GM12878 (cell line): ENCODE measurements at regions not wholly inside any gene's neighbourhood (a gene's known extent, or its start where the extent isn't known, plus 50 kb on each side); places are given as distances from the start of the nearest gene placed in this dataset.

Experiments
- ATAC-seq: fragments of 200-7000 bp; cut with Tn5 transposase; 3 replicates; pipeline ENCODE4 v1.9.1; 2020; ENCODE audit warnings: mild to moderate bottlenecking, moderate library complexity
- BruUV-seq: library from RNA; stranded (reverse); fragments of 400-500 nt; replicated peaks from 2 replicates; lab custom pipeline; 2021; lab: Mats Ljungman, UMichigan
- CTCF ChIA-PET: fragments of 300-600 bp; sonication (Branson Sonifier 250); formaldehyde crosslinking; extraction: SDS; loops from one replicate; lab custom pipeline; 2021; ENCODE audit warnings: inconsistent platforms; lab: Yijun Ruan, JAX
- POLR2A ChIA-PET: fragments of 350-600 bp; formaldehyde crosslinking; extraction: SDS; loops from one replicate; lab custom pipeline; 2021; ENCODE audit warnings: inconsistent platforms; lab: Charles Lee
- RAD21 ChIA-PET: fragments of 300-600 bp; sonication (Branson Sonifier 250); formaldehyde crosslinking; loops from one replicate; lab custom pipeline; 2023; ENCODE audit warnings: antibody characterized with exemption; ENCODE audit not compliant: unreplicated experiment; lab: Charles Lee
- SMC1A ChIA-PET: fragments of 300-600 bp; sonication (Branson Sonifier 250); formaldehyde crosslinking; loops from one replicate; lab custom pipeline; 2023; ENCODE audit not compliant: unreplicated experiment, uncharacterized antibody; lab: Charles Lee
- DNase-seq: peaks from one replicate; pipeline ENCODE4 v3.0.0-alpha.2; 2011; ENCODE audit warnings: low read depth, low spot score
- FAIRE-seq: peaks from 3 replicates; lab custom pipeline; 2011; peaks lifted over from hg19 to GRCh38; lab: Jason Lieb, UNC
- H2AFZ ChIP-seq: 2 replicates; pipeline ENCODE4 v1.6.0; 2011; ENCODE audit warnings: low read depth, low read length, control low read depth; ENCODE audit not compliant: control insufficient read depth
- H3K27ac ChIP-seq: 2 replicates; pipeline ENCODE4 v1.5.1; 2011; ENCODE audit warnings: control low read depth; ENCODE audit not compliant: control insufficient read depth, insufficient read depth
- H3K27me3 ChIP-seq, 2 experiments: replicated peaks in 1 of 2; 2 replicates each; pipeline versions ENCODE4 v1.6.0 to v1.6.1; 2011; ENCODE audit warnings: low read length in 1 of 2; ENCODE audit not compliant: control insufficient read depth in 2 of 2, insufficient read depth in 2 of 2
- H3K36me3 ChIP-seq, 2 experiments: 2 replicates each; pipeline ENCODE4 v1.5.1; 2011; ENCODE audit warnings: low read length in 1 of 2; ENCODE audit not compliant: control insufficient read depth in 2 of 2, insufficient read depth in 2 of 2
- H3K4me1 ChIP-seq: 2 replicates; pipeline ENCODE4 v1.6.1; 2011; ENCODE audit warnings: mild to moderate bottlenecking, low read length, moderate library complexity, mixed read lengths; ENCODE audit not compliant: control insufficient read depth, insufficient read depth
- H3K4me2 ChIP-seq: 2 replicates; pipeline ENCODE4 v1.6.0; 2011; ENCODE audit warnings: control low read depth; ENCODE audit not compliant: control insufficient read depth, insufficient read depth
- H3K4me3 ChIP-seq: fragments of 200-600 bp; sonication (generic); 2 replicates; pipeline ENCODE4 v1.5.1; 2016
- H3K79me2 ChIP-seq: 2 replicates; pipeline ENCODE4 v1.6.0; 2011; ENCODE audit warnings: low read length; ENCODE audit not compliant: control insufficient read depth, insufficient read depth
- H3K9ac ChIP-seq: 2 replicates; pipeline ENCODE4 v1.8.0; 2011; ENCODE audit warnings: low read length, control low read depth, mixed read lengths; ENCODE audit not compliant: control insufficient read depth, insufficient read depth
- H3K9me3 ChIP-seq: replicated peaks from 3 replicates; pipeline ENCODE4 v1.5.1; 2011; ENCODE audit warnings: mild to moderate bottlenecking, low read length; ENCODE audit not compliant: control insufficient read depth, insufficient read depth
- H4K20me1 ChIP-seq: 2 replicates; pipeline ENCODE4 v1.6.0; 2011; ENCODE audit not compliant: control insufficient read depth, insufficient read depth
- ATF3 ChIP-seq: IDR thresholded peaks from 2 replicates; pipeline ENCODE4 v1.6.1; 2011; ENCODE audit warnings: low read depth, mild to moderate bottlenecking, low read length, moderate library complexity, borderline replicate concordance; ENCODE audit errors: extremely low read depth
- ATF7 ChIP-seq: fragments of 450-650 bp; IDR thresholded peaks from 2 replicates; pipeline ENCODE4 v1.6.1; 2016; ENCODE audit warnings: low read depth, mild to moderate bottlenecking
- ETV6 ChIP-seq, 2 experiments: fragments of 450-650 bp in 1 of 2; IDR thresholded peaks in 1 of 2; conservative IDR thresholded peaks in 1 of 2; 2 replicates each; pipeline ENCODE4 v1.6.1; 2014; ENCODE audit warnings: antibody characterized with exemption in 1 of 2, borderline replicate concordance in 1 of 2, low read depth in 1 of 2, mild to moderate bottlenecking in 1 of 2, moderate library complexity in 1 of 2
- GATAD2B ChIP-seq: fragments of 450-650 bp; conservative IDR thresholded peaks from 2 replicates; pipeline ENCODE4 v1.6.1; 2017; ENCODE audit warnings: low read depth, mild to moderate bottlenecking, moderate library complexity
- MEF2B ChIP-seq: fragments of 450-650 bp; IDR thresholded peaks from 2 replicates; pipeline ENCODE4 v1.6.1; 2018; ENCODE audit warnings: mild to moderate bottlenecking, moderate library complexity; ENCODE audit not compliant: partially characterized antibody, poor library complexity, severe bottlenecking
- NBN ChIP-seq: fragments of 450-650 bp; IDR thresholded peaks from 2 replicates; pipeline ENCODE4 v1.6.1; 2016
- RAD51 ChIP-seq: fragments of 450-650 bp; IDR thresholded peaks from 2 replicates; pipeline ENCODE4 v1.6.1; 2016; ENCODE audit warnings: moderate library complexity, mild to moderate bottlenecking, inconsistent platforms
- SIN3A ChIP-seq: IDR thresholded peaks from 2 replicates; pipeline ENCODE4 v1.6.1; 2012; ENCODE audit warnings: low read depth, low read length, improper control_type of control experiment
- SREBF1 ChIP-seq: IDR thresholded peaks from 2 replicates; pipeline ENCODE4 v1.6.1; 2012; ENCODE audit warnings: mild to moderate bottlenecking, low read length
- ZNF687 ChIP-seq: fragments of 450-650 bp; IDR thresholded peaks from 2 replicates; pipeline ENCODE4 v1.6.1; 2017; ENCODE audit warnings: mild to moderate bottlenecking, moderate library complexity
- WGBS: methylation state at CpG from one replicate; pipeline ENCODE4 v1.1.6; 2016; ENCODE audit warnings: low lambda C conversion rate; ENCODE audit not compliant: insufficient replicate concordance, insufficient coverage; ENCODE audit errors: missing lambda C conversion rate; 5-methylcytosine and 5-hydroxymethylcytosine counted together
- in situ Hi-C: fragments of 300-500 bp; cut with MboI; formaldehyde crosslinking; loops from 9 replicates; pipeline ENCODE4 v1.14.3; 2018; ENCODE audit warnings: mixed read lengths
- intact Hi-C: fragments of 100-400 bp; cut with micrococcal nuclease; formaldehyde crosslinking; loops from one replicate; pipeline ENCODE4 v1.14.2; 2022; ENCODE audit not compliant: unreplicated experiment

GRCh38 chr20:61099806-61100205 is 152.3 kb upstream of the CDH4 start:
- in situ Hi-C loops = no loop called here

More at GRCh38 chr20:61099806-61100205, 152.3 kb upstream of the CDH4 start:
- Histone ChIP-seq H3K79me2 (no peaks in the 10 kb centered on the region), H3K36me3 (no peaks in the 10 kb centered on the region), H2AFZ (no peak overlapping the region), H3K9ac (no peak overlapping the region), H3K4me2 (no peak overlapping the region), H3K9me3 (no peaks in the 10 kb centered on the region; the same call in 2 of the 3 replicates), H3K4me3 (no peak overlapping the region), H3K27me3 (no peaks in the 10 kb centered on the region)
- intact Hi-C loops = no loop called here
- BruUV-seq = no TSS peak
- ChIA-PET RAD21 (no interaction called here), SMC1A (no interaction called here), POLR2A (no interaction called here), CTCF (no interaction called here)
- FAIRE-seq (no peak), DNase-seq (no peak)
- TF ChIP-seq SREBF1 = no peak
- TF ChIP-seq NBN = no peak
- TF ChIP-seq ATF7 = no peak
- no peak for TF ChIP-seq GATAD2B
- TF ChIP-seq SIN3A = no peak
- no peak for TF ChIP-seq RAD51
- TF ChIP-seq ETV6 (conservative IDR thresholded peaks at IDR 0.05 in 1 of 2, IDR thresholded peaks at IDR 0.05 in 1 of 2; ENCODE audit: borderline replicate concordance in 1 of 2, low read depth in 1 of 2) = no peak
- TF ChIP-seq MEF2B = no peak
- no peak for TF ChIP-seq ATF3
- no peak for TF ChIP-seq ZNF687
- TF ChIP-seq, all 136 proteins: peak for 0
- H4K20me1 ChIP-seq = no peaks in the 10 kb centered on the region
- no peaks in the 10 kb centered on the region for H3K4me1 ChIP-seq
- WGBS = 46% methylated on average over 12 of the region's 12 CpGs
- no peak overlapping the region for H3K27ac ChIP-seq
- no peak for ATAC-seq
